SIG-M5 treated with dmso at 0.1 percent for 504 hours (cell line): ENCODE measurements at regions not wholly inside any gene's neighbourhood (a gene's known extent, or its start where the extent isn't known, plus 50 kb on each side); places are given as distances from the start of the nearest gene placed in this dataset.
"Not testable (repeated sequence)": the region's sequence is repeated elsewhere in the genome, so short reads cannot be mapped to it uniquely, and the experiment has no call there.

Experiments
- DNase-seq: peaks from one replicate; lab custom pipeline; 2025; ENCODE audit not compliant: unreplicated experiment; lab: John Stamatoyannopoulos, UW

DNA sequence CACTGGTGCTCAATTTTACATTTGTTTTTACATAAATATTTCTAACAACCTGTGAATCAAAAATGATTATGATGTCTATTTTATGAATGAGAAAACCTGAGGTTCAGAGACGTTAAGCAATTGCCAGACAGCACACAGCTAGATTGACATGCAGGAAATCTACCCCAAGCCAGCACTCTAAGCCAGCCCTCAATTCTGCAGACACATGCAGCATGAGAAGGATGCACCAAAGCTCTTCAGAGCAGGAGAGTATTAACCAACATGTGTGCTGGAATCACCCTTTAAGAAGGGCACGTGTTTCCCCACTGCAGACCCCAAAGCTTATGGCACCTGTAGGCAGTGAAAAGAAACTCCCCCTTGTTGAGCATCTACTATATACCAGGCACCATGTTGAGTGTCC lies 126.1 kb upstream of the ARHGEF3 start:
- DNase-seq: no peak

- no peak for DNase-seq
Measured at GRCh38 chr3:56926947-56927282, 125.2 kb upstream of the ARHGEF3 start.

DNA sequence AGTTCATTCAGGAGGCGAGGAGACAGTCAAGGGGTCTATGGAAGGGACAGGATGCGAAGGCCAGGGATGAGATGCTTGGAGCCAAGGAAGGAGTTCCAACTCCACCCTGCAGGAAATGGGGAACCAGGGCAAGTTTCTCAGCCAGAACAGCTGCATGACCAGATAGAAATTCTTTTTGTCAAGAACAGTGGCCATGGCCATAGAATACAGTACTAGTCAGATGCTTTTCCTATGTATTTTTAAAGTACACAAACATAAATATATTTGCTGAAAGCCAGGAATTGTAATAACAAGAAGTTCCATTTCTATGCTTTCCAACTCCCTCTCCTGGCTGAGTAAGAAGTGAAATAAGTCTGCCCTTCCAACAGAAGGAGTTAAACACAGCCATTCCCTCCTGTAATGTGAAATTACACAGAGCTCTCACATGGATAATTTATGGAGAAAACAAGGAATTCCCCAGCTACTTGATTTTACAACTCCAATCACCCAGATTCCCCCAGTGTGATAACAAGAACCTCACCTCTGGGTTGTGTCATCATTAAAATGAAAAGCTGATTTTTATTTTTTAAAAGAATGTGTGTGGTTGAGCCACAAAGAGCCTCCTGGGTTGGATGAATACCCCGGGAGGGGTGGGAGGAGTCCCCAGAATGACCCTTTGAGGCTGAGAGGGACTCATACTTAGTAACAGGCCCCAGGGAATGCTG lies 124.6 kb upstream of the ARHGEF3 start:
- DNase-seq: no peak

GRCh38 chr3:56924700-56925099 lies 123.0 kb upstream of the ARHGEF3 start:
- DNase-seq: not testable (repeated sequence)

- no peak for DNase-seq
Measured at GRCh38 chr3:56923526-56924224, 121.9 kb upstream of the ARHGEF3 start.

GRCh38 chr3:56921573-56922453 lies 120.1 kb upstream of the ARHGEF3 start:
- no peak for DNase-seq

- DNase-seq: no peak
Measured at GRCh38 chr3:56919797-56920195, 118.0 kb upstream of the ARHGEF3 start.

- no peak for DNase-seq
Measured at GRCh38 chr3:56919137-56919796, 117.5 kb upstream of the ARHGEF3 start.

GRCh38 chr3:56918111-56918568 lies 116.4 kb upstream of the ARHGEF3 start:
- peak; percentile 72 for DNase-seq

- no peak for DNase-seq
Measured at GRCh38 chr3:56917361-56918110, 115.8 kb upstream of the ARHGEF3 start.

DNA sequence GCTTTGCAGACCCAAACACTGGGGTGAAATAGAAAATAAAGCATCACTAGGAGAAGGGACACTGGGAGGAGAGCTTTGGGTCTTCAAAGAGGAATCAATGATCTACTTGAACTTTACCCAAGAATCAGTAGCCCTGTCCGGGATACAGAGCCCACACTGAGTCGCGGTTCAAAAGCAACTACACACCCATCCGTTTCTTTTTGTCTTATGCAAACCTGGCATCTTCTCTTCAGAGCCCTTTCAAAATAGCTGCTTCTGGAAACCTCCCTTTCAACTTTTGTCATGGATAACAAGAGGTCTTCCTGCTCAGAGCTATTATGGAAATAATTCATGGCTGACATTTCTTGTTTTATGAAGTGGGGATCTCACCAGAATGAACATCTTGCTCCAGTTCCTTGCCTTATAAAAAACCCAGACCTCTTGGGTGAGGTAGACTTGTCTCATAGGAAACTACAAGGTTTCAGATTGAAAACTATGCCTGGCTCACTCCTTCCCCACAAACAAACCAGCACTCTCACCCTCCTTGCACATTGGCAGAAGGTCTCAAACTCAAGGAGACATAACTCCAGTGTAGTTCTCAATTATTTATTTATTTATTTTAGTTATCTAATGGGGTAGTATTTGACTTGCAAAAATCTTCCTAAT lies 115.1 kb upstream of the ARHGEF3 start:
- no peak for DNase-seq

GRCh38 chr3:56915966-56916586 lies 114.3 kb upstream of the ARHGEF3 start:
- DNase-seq: peak; percentile 32

DNA sequence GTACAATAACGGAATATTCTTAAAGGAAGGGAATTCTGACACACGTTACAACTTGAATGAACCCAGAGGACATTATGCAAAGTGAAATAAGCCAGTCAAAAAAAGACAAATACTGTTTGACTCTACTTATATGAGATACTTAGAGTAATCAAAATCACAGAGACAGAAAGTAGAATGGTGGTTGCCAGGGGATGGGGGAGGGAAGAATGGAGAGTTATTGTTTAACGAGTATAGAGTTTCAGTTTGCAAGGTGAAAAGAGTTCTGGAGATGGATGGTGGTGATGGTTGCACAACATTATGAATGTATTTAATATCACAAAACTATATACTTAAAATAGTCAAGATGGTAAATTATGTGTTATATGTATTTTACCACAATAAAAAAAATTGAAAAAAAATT lies 112.9 kb upstream of the ARHGEF3 start:
- no peak for DNase-seq

DNA sequence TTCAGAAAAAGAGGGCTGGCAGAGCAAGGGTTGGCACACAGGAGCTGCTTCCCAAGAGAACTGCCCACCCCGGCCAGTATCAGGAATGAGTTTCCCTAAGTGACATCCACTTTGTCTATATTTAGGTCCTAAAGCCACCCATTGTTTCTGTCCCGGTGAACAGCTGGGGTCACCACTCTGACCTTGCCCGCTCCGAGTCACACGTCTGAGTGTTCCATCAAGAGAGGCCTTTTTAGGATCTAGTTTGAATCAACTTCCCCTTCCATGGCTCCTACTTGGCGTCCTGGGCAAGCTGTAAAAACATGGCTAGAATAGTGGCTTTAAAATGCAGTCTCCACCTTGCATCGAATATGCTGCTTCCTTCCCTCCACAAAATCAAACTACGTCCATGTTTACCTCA lies 109.6 kb upstream of the ARHGEF3 start:
- no peak for DNase-seq

DNA sequence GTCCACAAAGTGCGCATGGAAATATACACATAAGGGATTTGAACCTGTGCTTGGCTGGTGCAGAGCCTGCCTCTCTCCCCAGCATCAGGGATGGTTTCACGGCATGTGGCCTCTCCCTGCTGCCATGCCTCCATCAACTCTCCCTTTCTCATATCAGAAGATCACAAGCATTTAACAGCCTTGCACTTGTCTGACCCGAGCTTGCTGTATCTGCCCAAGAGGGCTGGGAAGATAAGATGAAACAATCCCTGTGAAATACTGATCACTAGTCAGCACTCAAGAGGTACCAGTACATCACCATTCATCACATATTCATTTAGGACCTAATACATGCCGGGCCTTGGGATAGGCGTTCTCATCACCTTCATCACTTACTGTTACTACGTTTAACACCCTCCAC lies 107.6 kb upstream of the ARHGEF3 start:
- DNase-seq: no peak

GRCh38 chr3:56908004-56908403 lies 106.3 kb upstream of the ARHGEF3 start:
- no peak for DNase-seq

DNA sequence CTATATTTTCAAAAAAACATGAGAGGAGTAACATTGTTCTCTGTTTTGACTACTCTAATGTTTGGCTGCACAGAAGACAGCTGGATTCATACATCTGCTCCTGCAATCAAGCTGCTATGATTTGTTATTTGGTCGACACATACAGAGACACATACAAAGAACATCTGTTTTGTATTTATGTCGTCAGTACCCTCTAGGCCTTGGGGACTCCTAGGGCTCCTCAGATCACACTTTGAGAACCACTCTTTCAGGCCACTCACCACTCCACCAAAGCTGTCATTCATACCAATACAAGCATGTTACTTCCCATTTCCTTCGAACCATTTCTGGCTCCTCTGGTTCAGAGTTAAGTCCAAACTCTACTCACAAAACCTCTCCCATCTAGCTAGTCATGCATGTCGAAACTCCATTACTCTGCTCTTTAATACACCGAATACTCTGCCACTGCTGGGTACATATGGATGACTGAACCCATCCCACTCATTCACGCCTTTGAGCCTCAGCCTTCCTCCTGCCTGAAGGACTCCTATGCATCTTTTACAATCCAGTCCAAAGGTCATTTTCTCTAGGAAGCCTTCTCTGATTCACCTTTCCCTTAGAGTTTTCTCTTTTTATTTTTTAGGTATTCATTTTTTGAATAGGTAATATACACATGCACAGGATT lies 102.9 kb upstream of the ARHGEF3 start:
- no peak for DNase-seq

GRCh38 chr3:56903231-56903782 lies 101.6 kb upstream of the ARHGEF3 start:
- no peak for DNase-seq
